Neural progenitor cell (in vitro differentiated cells): ENCODE measurements at regions not wholly inside any gene's neighbourhood (a gene's known extent, or its start where the extent isn't known, plus 50 kb on each side); places are given as distances from the start of the nearest gene placed in this dataset.

Experiments used
- EZH2 ChIP-seq: fragments of 200-600 bp; sonication (generic); IDR thresholded peaks from 2 replicates; pipeline ENCODE4 v1.6.1; 2017; ENCODE audit warnings: antibody characterized with exemption, mild to moderate bottlenecking, moderate library complexity
- EZH2phosphoT487 ChIP-seq: fragments of 200-600 bp; sonication (generic); IDR thresholded peaks from 2 replicates; pipeline ENCODE4 v1.6.1; 2017; ENCODE audit warnings: antibody characterized with exemption
- TF ChIP-seq, protein P1 (sequence below): fragments of 200-600 bp; sonication (generic); IDR thresholded peaks from 2 replicates; pipeline ENCODE4 v1.5.1; 2017; ENCODE audit warnings: antibody characterized with exemption, mild to moderate bottlenecking

DNA sequence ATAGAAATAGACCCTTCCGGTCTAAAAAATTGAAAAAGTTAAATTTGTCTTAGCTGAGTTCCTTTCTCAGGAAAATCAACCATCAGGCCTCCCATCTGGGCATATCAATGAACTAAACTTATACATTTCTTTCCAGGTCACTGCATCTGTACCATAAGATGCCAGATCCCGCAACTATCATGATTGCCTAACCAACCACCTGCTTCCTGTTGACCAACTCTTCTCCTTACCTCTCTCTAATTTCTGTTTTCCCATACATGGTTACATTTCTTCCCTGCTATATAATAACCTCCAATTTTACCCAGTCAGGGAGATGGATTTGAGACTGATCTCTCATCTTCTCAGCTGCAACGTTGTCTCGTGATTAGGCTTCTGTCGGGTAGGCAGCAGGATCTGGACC is 228.7 kb downstream of the FSIP2 start:
- TF ChIP-seq, protein P1, sequence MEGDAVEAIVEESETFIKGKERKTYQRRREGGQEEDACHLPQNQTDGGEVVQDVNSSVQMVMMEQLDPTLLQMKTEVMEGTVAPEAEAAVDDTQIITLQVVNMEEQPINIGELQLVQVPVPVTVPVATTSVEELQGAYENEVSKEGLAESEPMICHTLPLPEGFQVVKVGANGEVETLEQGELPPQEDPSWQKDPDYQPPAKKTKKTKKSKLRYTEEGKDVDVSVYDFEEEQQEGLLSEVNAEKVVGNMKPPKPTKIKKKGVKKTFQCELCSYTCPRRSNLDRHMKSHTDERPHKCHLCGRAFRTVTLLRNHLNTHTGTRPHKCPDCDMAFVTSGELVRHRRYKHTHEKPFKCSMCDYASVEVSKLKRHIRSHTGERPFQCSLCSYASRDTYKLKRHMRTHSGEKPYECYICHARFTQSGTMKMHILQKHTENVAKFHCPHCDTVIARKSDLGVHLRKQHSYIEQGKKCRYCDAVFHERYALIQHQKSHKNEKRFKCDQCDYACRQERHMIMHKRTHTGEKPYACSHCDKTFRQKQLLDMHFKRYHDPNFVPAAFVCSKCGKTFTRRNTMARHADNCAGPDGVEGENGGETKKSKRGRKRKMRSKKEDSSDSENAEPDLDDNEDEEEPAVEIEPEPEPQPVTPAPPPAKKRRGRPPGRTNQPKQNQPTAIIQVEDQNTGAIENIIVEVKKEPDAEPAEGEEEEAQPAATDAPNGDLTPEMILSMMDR: no peak
- TF ChIP-seq EZH2phosphoT487 (no peak), EZH2 (no peak)
